MM.1S (cell line): ENCODE measurements at regions not wholly inside any gene's neighbourhood (a gene's known extent, or its start where the extent isn't known, plus 50 kb on each side); places are given as distances from the start of the nearest gene placed in this dataset.

Source experiments
- DNase-seq: peaks from one replicate; pipeline ENCODE4 v3.0.0-alpha.2; 2015
- H2AFZ ChIP-seq: fragments of 300-600 bp; sonication (generic); 2 replicates; pipeline ENCODE4 v1.6.0; 2016; ENCODE audit warnings: antibody characterized with exemption, low read length
- H3F3A ChIP-seq: fragments of 300-600 bp; sonication (generic); 2 replicates; pipeline ENCODE4 v1.6.1; 2016; ENCODE audit warnings: mild to moderate bottlenecking, antibody characterized with exemption, low read length, moderate library complexity, mixed read lengths; ENCODE audit not compliant: insufficient read depth
- H3K27ac ChIP-seq: fragments of 300-600 bp; sonication (generic); 2 replicates; pipeline ENCODE4 v1.5.1; 2016; ENCODE audit warnings: mild to moderate bottlenecking, low read length
- H3K27me3 ChIP-seq: fragments of 300-600 bp; sonication (generic); replicated peaks from 2 replicates; pipeline ENCODE4 v1.6.0; 2016; ENCODE audit warnings: low read length; ENCODE audit not compliant: insufficient read depth
- H3K36me3 ChIP-seq: fragments of 300-600 bp; sonication (generic); replicated peaks from 2 replicates; pipeline ENCODE4 v1.6.1; 2016; ENCODE audit warnings: mild to moderate bottlenecking, low read length, mixed read lengths; ENCODE audit not compliant: insufficient read depth
- H3K4me1 ChIP-seq: fragments of 300-600 bp; sonication (generic); 2 replicates; pipeline ENCODE4 v1.6.1; 2016; ENCODE audit warnings: low read length, mixed read lengths
- H3K4me2 ChIP-seq: fragments of 300-600 bp; sonication (generic); 2 replicates; pipeline ENCODE4 v1.6.0; 2016; ENCODE audit warnings: low read depth, low read length
- H3K4me3 ChIP-seq: fragments of 300-600 bp; sonication (generic); 2 replicates; pipeline ENCODE4 v1.5.1; 2016; ENCODE audit warnings: low read length, mixed read lengths
- H3K79me2 ChIP-seq: fragments of 300-600 bp; sonication (generic); 2 replicates; pipeline ENCODE4 v1.6.1; 2016; ENCODE audit warnings: mixed run types, low read length, mixed read lengths
- H3K9ac ChIP-seq: fragments of 300-600 bp; sonication (generic); 2 replicates; pipeline ENCODE4 v1.6.1; 2016; ENCODE audit warnings: low read length, mixed read lengths
- H3K9me2 ChIP-seq: fragments of 300-600 bp; sonication (generic); replicated peaks from 2 replicates; pipeline ENCODE4 v1.6.1; 2016; ENCODE audit warnings: mild to moderate bottlenecking, low read length, mixed read lengths; ENCODE audit not compliant: insufficient read depth
- H3K9me3 ChIP-seq: fragments of 300-600 bp; sonication (generic); replicated peaks from 2 replicates; pipeline ENCODE4 v1.6.1; 2016; ENCODE audit warnings: mild to moderate bottlenecking, low read length, mixed read lengths; ENCODE audit not compliant: insufficient read depth
- H4K20me1 ChIP-seq: fragments of 300-600 bp; sonication (generic); 2 replicates; pipeline ENCODE4 v1.6.1; 2016; ENCODE audit warnings: mild to moderate bottlenecking, low read length, moderate library complexity, mixed read lengths; ENCODE audit not compliant: insufficient read depth
- EZH2 ChIP-seq: fragments of 300-600 bp; sonication (generic); optimal IDR thresholded peaks from 2 replicates; pipeline ENCODE3; 2017; ENCODE audit warnings: low read depth, mild to moderate bottlenecking, antibody characterized with exemption, low read length, mixed read lengths
- EZH2phosphoT487 ChIP-seq: fragments of 300-600 bp; sonication (generic); IDR thresholded peaks from 2 replicates; pipeline ENCODE4 v1.6.1; 2018; ENCODE audit warnings: antibody characterized with exemption, low read length
- TF ChIP-seq, protein P1 (sequence below): fragments of 300-600 bp; sonication (generic); IDR thresholded peaks from 2 replicates; pipeline ENCODE4 v1.5.1; 2016; ENCODE audit warnings: antibody characterized with exemption, low read length, mixed read lengths

DNA sequence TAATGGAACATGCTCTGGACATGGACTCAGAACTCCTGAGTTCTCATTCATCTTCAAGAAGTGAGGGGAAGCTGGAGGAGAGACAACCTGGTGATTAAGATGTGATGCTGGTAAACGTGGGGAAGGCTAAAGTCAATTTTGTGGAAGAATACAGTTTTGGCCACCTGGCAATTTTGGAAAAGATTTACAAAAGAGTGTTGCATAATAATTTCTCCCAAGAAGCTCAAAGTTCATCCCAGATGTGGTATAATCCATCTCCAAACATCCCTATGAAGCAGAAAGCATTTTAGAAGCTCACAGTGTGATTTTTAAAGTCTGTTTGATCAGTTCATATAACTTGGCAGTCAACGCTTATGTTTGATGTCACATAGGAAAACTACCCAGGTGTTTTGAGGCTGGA is 208.7 kb downstream of the LMX1A start:
- Histone ChIP-seq H3K27ac (no peak overlapping the region), H3K79me2 (no peaks in the 10 kb centered on the region), H3K4me2 (no peak overlapping the region), H3K36me3 (no peaks in the 10 kb centered on the region), H3K4me3 (no peak overlapping the region), H2AFZ (no peak overlapping the region), H3K9ac (no peak overlapping the region), H4K20me1 (no peaks in the 10 kb centered on the region), H3K27me3 (no peaks in the 10 kb centered on the region), H3K9me3 (no peaks in the 10 kb centered on the region), H3K4me1 (no peaks in the 10 kb centered on the region), H3F3A (no peaks in the 10 kb centered on the region), H3K9me2 (no peaks in the 10 kb centered on the region)
- TF ChIP-seq EZH2 (no peak), EZH2phosphoT487 (no peak)
- TF ChIP-seq, protein P1, sequence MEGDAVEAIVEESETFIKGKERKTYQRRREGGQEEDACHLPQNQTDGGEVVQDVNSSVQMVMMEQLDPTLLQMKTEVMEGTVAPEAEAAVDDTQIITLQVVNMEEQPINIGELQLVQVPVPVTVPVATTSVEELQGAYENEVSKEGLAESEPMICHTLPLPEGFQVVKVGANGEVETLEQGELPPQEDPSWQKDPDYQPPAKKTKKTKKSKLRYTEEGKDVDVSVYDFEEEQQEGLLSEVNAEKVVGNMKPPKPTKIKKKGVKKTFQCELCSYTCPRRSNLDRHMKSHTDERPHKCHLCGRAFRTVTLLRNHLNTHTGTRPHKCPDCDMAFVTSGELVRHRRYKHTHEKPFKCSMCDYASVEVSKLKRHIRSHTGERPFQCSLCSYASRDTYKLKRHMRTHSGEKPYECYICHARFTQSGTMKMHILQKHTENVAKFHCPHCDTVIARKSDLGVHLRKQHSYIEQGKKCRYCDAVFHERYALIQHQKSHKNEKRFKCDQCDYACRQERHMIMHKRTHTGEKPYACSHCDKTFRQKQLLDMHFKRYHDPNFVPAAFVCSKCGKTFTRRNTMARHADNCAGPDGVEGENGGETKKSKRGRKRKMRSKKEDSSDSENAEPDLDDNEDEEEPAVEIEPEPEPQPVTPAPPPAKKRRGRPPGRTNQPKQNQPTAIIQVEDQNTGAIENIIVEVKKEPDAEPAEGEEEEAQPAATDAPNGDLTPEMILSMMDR: no peak
- no peak for DNase-seq

DNA sequence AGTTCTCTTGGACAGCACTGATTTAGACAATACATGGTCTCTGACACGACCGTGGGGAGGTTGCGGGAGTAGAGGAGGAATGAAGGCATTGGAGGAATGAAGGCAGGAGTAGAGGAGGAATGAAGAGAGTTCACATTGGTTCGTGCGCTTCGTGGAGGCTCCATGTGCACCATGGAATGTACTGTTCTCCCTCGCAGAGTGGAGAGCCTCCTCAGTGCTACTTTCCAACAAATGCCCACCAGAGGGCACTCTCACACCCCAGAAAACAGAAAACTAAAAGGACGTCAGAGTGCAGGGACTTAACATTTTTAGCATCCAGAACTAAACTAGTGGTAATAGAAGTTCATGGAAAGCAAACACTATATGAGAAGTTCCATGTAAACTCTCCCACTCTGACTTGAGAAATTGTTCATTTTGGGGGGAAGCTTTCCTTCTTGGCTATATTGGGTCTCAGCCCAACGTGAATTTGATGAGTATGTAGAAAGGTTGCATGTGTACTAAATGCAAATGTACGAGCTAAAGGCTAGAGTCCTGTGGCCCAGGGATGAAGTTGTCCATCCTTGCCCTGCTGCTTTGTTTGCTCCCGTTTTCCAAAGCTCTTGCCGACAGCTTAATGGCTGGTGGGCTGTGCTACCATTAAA is 211.6 kb downstream of the LMX1A start:
- Histone ChIP-seq H3K9me2 (no peaks in the 10 kb centered on the region), H3K9ac (no peak overlapping the region), H3K79me2 (no peaks in the 10 kb centered on the region), H3K9me3 (no peaks in the 10 kb centered on the region), H3K4me3 (no peak overlapping the region), H3K36me3 (no peaks in the 10 kb centered on the region), H4K20me1 (no peaks in the 10 kb centered on the region), H3K4me2 (0 out of 2 replicates have a peak overlapping the region, but pooled peaks have one; percentile 2), H3F3A (no peaks in the 10 kb centered on the region), H2AFZ (no peak overlapping the region), H3K27me3 (no peaks in the 10 kb centered on the region), H3K27ac (no peak overlapping the region), H3K4me1 (no peaks in the 10 kb centered on the region)
- DNase-seq: peak; percentile 74
- TF ChIP-seq EZH2: no peak
- TF ChIP-seq, protein P1: peak; percentile 98
- TF ChIP-seq EZH2phosphoT487: no peak

DNA sequence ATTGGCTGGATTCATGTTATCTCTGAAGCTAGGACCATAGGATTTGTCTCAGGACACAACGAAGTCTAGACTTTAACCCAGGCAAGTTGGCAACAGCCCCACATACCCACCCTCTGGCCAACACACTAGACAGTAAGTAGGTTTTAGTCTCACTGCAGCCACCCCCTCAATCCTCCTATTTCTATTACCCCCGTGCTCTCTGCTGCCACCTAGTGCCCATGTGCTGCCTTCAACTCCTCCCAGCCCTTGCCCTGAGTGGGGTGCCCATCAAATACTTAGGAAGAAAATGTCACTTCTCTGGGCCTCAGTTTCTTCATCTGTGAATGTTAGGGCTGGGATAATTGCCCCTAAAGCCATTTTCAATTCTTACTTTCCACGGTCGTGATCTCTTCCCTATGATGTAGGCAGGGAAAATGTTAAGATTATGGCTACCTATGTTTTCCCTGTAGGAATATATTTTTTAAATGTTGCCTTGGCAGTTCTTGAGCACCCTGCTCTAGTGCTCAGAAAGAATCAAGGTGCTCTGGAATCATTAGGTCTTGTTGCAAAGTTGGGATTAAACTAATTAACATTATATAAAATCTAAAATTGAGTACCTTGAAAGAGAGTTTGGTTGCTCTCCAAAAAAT is 213.0 kb downstream of the LMX1A start:
- Histone ChIP-seq H3K27ac (no peak overlapping the region), H3K9me2 (no peaks in the 10 kb centered on the region), H3K4me2 (no peak overlapping the region), H3K9ac (no peak overlapping the region), H3K9me3 (no peaks in the 10 kb centered on the region), H4K20me1 (no peaks in the 10 kb centered on the region), H3K4me1 (no peaks in the 10 kb centered on the region), H3K27me3 (no peaks in the 10 kb centered on the region), H3F3A (no peaks in the 10 kb centered on the region), H3K79me2 (no peaks in the 10 kb centered on the region), H3K36me3 (no peaks in the 10 kb centered on the region), H2AFZ (no peak overlapping the region), H3K4me3 (no peak overlapping the region)
- TF ChIP-seq, protein P1: peak; percentile 98
- no peak for TF ChIP-seq EZH2
- no peak for TF ChIP-seq EZH2phosphoT487
- DNase-seq: peak; percentile 54
